GM18873 (cell line): ENCODE measurements at regions not wholly inside any gene's neighbourhood (a gene's known extent, or its start where the extent isn't known, plus 50 kb on each side); places are given as distances from the start of the nearest gene placed in this dataset.

Source experiments
- ATAC-seq: cut with Tn5 transposase; IDR thresholded peaks from one replicate; pipeline ENCODE4 v1.9.1; 2021; ENCODE audit warnings: mild to moderate bottlenecking, moderate library complexity, moderate number of reproducible peaks; ENCODE audit not compliant: unreplicated experiment, low FRiP score

- ATAC-seq: no peak
These were observed 54.7 kb upstream of the SYPL1 start for GRCh38 chr7:106166651-106167342.

DNA sequence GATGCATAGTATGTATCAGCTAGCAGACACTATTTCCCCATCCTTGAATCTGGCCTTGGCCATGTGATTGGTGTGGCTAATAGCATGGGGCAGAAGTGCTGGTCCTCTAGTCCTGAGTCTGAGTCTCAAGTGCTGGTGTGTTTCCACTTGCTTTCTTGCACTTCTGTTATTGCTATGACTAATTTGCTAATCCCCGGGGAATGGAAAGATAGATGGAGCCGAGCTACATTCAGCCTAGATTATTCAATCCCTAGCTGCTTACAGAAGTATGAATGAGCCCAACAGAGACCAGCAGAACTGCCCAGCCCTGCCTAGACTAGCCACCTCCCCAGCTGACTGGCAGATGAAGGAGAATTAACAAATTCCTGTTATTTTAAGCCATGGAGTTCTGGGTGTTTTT, 53.2 kb upstream of the SYPL1 start:
- no peak for ATAC-seq

- ATAC-seq: no peak
These were observed 51.1 kb upstream of the SYPL1 start for GRCh38 chr7:106163257-106163656.
